T-helper 1 cell (primary cell): ENCODE measurements at regions not wholly inside any gene's neighbourhood (a gene's known extent, or its start where the extent isn't known, plus 50 kb on each side); places are given as distances from the start of the nearest gene placed in this dataset.

Source experiments
- DNase-seq, 5 donors: peaks; one replicate each; pipeline ENCODE4 v3.0.0-alpha.2; 2012 to 2020

DNA sequence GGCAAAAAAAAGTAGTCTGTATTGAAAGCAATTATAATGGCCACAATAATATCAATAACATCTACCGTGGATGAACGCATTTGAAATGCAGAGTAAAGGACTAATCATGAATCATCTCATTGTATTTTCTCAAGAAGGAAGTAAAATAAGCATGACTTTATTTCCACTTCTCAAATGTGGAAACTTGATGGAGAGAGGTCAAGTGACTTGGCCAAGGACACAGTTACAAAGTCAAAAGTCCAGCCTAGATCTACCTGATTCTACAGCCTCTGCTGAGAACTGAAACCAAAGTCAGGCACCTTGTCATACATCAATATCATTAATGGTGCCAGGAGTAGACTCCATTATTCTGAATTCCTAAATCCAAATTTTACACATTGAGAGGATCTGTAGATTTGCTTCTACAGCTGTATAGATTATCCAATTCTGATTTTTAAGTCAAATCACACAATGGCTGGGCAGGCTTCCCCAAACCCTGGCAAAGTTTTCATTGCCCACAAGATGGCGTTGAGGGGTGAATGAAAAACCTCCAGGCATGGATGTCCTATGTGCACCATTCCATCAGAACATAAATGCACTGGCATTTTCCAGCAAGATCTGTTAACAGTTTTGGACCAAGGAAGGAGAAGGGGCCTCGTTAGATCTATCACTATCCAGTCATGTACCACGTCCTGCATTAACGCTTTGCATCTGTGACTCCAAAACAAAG is 423.1 kb downstream of the MAFB start:
- DNase-seq: no peak

DNA sequence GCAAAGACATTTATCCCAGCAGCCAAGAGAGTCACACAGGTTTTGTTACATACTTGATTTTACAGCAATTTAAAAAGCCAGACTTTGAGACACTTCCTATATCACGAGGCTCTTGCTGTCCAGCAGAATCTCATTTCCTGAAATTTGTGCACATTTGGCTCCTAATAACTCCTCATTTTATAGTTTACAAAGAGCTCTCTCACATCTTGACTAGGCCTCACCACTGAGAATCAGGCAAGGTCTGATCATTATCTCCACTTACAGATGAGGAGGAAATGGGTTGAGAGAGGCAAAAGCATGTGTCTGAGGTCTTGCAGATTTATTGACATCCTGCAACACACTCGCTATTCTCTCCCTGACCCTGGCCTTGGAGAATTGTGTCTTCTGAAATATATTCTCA is 426.8 kb downstream of the MAFB start:
- DNase-seq: no peak

- DNase-seq: no peak
Observed at GRCh38 chr20:40258931-40259330, 430.1 kb downstream of the MAFB start.

- DNase-seq: no peak
Observed at GRCh38 chr20:40257763-40258162, 431.3 kb downstream of the MAFB start.

DNA sequence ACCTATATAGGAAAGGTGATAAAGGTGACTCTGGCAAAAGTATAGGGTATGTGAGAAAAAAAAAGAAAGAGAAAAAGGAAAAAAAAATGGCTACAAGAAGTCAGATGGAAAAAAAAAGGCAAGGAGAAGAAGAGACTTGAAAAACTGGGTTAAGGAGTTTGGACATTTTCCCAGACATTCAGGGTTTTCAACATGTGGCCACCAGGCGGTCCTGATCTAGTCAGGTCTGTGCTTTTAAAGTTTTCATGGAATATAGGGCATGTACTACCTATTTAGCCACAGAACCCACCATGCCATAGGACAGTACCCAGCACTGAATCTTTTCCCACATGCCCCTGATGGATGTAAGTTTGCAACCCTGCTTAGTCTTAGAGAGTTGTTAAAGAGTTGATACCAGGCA is 433.7 kb downstream of the MAFB start:
- DNase-seq: no peak

DNA sequence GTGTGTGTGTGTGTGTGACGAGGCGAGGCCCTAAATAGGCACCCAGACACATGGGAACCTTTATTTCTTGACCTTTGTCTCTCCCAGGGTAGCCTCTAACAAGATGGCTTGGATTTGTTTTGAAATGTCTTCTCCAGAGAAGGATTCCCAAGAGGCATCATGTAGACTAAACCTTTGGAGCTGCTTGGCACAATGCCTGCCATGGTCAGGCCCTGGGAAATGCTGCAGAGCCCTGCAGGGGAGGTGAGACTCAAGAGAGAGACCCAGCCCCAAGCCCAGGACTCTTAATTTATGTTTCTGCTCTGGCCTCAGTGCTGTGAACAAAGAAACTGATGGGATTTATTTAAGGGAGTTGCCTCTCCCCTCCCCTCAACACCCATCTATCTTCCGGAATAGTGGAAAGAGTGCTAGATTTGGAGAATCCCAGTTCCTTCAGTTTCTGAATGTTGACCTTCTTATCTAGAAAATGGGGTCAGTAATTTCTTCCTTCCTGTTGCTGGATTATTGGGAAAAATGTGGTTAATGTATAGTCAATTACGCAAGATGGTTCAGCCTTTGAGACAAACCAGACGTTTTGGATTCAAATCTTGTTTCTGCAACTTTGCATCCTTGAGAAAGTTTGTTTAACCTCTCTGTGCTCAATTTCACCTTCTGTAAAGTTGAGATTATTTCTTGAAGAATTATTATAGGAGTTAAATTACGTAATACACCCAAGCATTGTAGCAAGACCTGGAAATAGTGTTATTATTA is 434.8 kb downstream of the MAFB start:
- no peak for DNase-seq

DNA sequence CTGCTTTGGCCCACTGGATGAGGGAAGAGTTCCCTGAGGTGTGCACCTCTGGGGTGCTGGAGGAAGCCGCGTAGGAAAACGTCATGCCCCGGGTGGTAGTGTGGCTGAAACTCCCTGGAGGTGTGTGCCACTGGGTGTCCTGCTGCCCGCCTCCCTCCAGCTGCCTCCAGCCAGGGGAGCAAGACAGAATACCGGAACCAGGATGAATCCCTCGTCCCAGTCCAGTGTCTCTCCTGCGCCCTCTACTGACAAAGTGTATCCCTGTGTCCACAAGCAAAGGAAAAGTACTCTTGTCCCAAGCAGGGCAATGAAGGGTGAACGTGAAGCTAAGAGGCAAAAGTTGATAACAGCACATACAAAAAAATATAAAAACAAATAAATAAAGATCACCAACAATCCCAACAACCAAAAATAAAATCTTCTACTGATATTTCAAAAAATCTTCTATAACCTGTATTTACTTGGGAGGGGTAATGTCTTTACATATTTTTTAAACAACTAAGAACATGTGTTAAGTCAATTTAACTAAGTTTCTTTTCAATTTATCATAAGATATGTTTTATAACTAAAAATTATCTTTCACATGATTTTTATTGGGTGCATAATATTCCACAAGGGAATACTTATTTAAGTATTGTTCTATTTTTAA is 437.6 kb downstream of the MAFB start:
- no peak for DNase-seq

DNA sequence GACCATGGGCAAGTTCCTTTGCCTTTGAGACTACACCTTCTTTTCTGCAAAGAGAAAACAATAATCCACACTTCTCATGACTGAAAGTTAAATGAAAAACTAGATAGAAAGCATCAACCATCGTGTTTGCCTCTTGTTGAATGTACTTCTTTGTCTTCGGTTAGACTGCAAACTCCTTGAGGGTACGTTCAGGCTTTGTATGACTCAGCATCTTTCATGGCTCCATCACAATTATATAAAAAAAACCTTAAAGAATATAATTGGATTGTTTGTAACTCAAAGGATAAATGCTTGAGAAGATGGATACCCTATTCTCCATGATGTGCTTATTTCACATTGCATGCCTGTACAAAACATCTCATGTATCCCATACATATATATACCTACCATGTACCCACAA is 439.2 kb downstream of the MAFB start:
- DNase-seq: no peak

GRCh38 chr20:40245829-40246228 is 443.2 kb downstream of the MAFB start:
- no peak for DNase-seq

DNA sequence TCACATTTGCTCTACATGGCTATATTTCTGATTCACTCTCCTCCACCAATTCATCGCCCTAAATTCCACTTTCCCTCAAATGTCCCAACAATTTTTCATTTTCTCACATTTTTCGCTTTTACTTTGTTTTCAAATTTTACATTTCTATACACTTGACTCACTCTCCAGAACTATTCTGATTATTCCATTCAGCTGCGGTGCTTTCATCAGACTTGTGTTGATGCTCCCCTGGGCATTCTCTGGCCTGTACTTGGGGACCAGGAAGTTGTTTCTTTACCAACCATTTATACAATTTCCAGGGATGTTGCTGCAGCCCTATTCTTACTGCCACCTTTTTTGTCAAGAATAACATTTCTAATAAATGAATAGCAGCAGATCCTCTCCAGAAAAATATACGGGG is 444.8 kb downstream of the MAFB start:
- DNase-seq: no peak

DNA sequence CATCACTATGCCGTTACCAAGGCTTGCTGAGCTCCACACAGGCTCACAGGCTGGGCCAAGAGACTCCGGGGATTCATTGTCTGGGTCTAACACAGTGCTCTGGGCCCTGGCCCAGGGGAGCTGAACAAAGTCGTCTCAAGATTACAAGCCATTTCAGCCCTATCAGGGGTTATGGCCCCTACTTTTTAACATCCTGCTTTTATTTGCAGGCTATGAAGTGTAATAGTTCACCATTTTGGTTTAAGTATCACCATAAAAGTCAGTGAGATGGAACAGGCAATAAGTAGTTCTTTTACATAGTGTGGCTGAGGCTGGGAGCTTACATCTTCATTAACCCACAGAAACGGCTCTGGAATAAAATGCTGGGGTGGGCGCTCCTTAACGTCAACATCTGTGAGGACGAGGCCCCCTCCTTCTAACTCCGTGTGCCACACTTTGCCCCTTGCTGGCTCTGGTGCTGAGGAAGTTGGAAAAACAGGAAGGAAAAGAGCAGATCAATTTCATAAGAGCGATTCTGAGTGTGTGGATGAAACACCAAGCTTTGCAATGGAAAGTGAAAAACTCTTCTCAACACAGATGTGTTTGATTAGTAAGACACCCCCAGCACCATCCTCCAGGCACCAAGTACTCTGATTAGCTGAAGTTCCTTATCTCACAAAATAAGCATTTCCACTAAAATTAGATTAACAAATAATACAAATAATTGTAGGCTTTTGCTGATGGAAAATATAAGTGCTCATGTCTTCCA is 447.3 kb downstream of the MAFB start:
- DNase-seq: no peak

- no peak for DNase-seq
Observed at GRCh38 chr20:40238511-40238910, 450.5 kb downstream of the MAFB start.

DNA sequence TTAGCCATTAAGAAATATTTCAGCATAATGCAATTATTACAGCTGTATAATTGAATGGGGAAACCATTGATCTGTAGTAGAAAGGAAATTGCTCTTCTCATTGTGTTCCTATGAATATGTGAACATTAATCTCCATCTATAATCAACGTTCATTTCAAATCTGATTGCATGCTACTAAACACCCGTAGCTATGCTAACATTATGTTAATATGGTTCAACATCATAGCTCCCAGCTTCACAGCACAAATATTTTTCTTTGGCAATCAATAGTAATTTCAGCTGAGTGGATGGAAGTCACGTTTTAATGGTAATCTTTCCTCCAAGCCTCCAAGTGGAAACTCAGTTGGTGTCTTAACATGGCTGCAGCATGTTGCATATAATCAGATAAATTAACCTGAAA is 454.4 kb downstream of the MAFB start:
- DNase-seq: no peak

- no peak for DNase-seq
Observed at GRCh38 chr20:40233406-40233805, 455.6 kb downstream of the MAFB start.

DNA sequence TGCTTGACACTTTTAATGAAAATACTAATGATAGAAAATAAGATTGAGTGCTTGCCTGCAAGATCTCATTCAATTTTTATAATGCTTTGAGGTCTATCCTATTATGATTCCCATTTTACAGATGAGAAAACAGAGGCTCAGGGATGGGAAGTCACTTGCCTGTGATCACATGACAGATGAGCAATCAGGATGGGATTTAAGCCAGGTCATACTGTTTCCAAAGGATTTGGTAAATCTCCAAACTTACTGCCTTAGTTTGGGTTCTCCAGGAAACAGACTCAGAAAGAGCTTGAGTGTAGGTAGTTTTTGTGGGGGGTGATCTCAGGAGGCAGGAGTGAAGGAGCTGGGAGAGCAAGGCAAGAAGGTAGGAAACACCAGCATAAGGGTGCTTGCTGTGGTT is 456.3 kb downstream of the MAFB start:
- no peak for DNase-seq

GRCh38 chr20:40232273-40232672 is 456.8 kb downstream of the MAFB start:
- no peak for DNase-seq

DNA sequence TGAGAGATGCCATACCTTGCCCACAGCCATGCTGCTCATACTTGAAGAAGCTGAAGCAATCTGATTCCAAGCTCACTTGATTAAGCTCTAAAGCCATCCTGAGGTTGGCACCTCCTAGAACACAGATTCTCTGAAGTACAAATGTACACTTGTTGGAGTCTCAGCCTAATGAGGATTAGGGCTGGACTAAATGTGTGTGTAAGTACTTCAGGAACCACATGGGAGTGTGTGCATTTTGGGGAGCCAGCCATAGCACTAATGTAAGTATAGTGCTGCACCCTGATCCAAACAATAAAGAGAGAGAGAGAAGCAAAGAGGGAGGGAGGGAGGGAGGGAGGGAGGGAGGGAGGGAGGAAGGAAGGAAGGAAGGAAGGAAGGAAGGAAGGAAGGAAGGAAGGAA is 458.6 kb downstream of the MAFB start:
- no peak for DNase-seq

DNA sequence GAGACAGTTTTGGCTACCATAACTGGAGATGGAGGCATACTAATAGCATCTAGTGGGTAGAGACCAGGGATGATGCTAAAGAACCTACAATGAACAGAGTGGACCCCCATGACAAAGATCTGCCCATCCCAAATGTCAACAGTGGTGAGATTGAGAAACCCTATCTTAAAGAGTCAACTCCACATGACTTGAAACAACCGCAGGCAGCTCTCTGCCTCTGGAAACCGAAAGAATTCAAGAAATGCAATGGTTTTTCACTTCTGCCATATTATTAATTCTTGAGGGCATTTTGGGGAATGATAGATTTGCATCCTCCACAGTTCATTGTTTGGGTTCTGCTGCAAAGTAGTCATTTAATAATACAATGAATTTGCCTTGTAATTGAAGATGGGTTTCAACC is 463.4 kb downstream of the MAFB start:
- no peak for DNase-seq

- DNase-seq: no peak
Observed at GRCh38 chr20:40223810-40224209, 465.2 kb downstream of the MAFB start.

GRCh38 chr20:40218971-40219370 is 470.1 kb downstream of the MAFB start:
- no peak for DNase-seq

GRCh38 chr20:40218316-40218969 is 470.6 kb downstream of the MAFB start:
- DNase-seq: no peak

DNA sequence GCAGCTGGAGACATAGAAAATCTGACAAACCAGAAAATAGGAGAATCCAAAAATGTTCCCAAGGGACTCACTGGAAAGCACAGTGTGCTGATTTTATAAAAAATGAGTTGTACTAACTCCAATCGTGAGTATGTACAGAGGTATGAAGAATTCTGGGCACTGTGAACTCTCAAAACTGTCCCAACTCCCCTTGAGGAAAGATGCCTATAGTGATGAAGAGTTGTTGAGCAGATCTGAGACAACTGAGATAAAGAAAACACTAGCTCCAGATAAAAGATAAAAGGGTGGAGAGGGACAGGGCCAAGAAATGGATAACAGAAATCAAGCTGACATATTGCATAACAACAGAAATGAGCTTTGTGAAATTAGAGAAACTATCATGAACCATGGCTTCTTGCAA is 481.4 kb downstream of the MAFB start:
- DNase-seq: no peak

- no peak for DNase-seq
Observed at GRCh38 chr20:40205971-40206370, 483.1 kb downstream of the MAFB start.
